Stimulated activated CD8-positive, alpha-beta memory T cell treated with anti-CD3 and anti-CD28 coated beads, Interleukin-12 subunit alpha, Interleukin-12 subunit beta, amount 100 ng/mL, for 4 hours (primary cell): ENCODE measurements at regions not wholly inside any gene's neighbourhood (a gene's known extent, or its start where the extent isn't known, plus 50 kb on each side); places are given as distances from the start of the nearest gene placed in this dataset.

Experiments used
- DNase-seq: peaks from one replicate; pipeline ENCODE4 v3.0.0-alpha.2; 2020; ENCODE audit warnings: low read depth

DNA sequence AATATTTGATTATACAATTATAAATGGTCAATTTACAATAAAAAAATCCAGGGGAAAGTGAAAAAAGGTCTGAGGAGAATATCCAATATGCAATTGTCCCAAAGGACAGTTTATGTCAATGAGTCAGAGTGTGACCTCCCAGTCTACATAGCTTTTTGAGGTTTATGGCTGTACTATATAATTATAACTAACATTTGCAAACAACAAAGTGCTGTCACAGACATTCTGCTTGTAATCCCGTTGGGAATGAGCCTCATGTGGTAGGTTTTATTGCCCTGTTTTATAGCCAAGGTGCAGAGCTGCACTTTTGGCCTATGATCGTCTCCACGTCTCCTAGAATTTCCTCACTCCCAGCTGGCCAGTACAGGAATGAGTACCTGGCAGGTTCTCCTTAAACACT is 103.8 kb downstream of the ADSS2 start:
- DNase-seq, result no peak

- DNase-seq, result no peak
Measured at GRCh38 chr1:244349103-244349531, 102.6 kb downstream of the ADSS2 start.

DNA sequence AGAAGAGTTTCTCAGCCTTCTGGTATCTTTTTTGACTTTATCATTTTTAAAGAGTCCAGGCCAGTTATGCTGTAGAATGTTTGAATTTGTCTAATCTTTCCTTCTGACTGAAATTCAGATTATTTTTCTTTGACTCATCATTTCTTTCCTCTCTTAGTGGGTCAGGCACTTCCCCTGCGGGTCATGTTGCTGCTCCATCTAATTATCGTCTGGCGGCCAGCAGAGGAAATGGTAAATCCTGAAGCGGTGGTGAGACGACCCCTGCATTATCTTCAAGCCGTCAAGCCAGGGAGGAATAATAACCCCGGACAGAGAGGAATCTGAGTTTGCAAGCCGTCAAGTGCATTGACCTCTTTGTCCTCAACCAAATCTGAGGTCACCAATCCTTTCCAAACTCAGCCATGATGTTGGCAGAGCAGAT is 102.1 kb downstream of the ADSS2 start:
- no peak for DNase-seq

DNA sequence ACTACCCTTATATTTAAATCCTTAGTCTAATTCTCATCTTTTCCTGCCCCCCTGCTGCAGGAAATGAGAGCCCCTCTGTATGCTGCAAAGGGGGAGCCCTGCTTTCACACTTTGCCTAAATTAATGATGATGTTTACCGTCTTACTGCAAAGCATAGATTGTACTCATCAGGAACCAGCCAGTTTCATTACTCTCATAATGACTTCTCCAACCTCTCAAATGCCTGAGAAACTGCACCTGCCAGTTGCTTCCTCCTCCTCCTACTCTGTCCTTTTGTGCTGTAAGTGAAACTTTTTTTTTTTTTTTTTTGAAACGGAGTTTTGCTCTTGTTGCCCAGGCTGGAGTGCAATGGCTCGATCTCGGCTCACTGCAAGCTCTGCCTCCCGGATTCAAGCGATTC is 101.7 kb downstream of the ADSS2 start:
- DNase-seq, result no peak

DNA sequence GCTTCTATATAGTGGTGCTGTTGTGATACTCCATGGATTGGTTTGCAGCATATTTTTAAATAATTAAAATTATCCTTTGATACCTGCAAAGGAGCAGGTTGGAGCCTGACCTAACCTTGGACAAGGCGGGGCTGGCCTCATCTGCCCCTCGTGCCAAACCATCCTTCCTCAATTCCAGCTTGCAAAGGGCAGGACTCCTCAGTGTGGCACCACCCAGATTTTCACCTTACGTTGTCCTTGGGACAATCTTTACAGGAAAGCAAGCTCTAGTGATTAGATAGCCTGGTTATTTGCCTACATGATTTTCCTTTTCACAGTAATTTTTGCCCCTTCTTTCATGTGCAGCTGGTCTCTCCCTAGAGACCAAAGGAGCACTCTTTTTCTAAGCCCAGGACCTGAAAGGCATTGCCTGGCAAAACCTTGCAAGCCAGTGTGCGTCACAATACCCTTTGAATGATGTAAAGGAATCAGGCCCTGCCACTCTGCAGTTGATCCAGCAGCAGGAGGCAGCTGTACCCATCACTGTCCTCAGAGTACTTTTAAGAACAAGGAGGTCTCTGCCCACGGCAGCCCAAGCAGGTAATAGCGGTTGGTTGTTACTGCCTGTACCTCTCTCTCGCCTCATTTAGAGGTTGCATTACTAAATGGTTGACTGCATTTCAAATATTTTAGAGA is 99.4 kb downstream of the ADSS2 start:
- DNase-seq, result no peak

GRCh38 chr1:244353551-244354091 is 98.1 kb downstream of the ADSS2 start:
- peak; percentile 8 for DNase-seq

- no peak for DNase-seq
Measured at GRCh38 chr1:244354810-244355278, 96.9 kb downstream of the ADSS2 start.

GRCh38 chr1:244356376-244356775 is 95.3 kb downstream of the ADSS2 start:
- DNase-seq, result no peak
